ENCODE measurements at regions not wholly inside any gene's neighbourhood (a gene's known extent, or its start where the extent isn't known, plus 50 kb on each side); places are given as distances from the start of the nearest gene placed in this dataset.
"Not testable (repeated sequence)": the region's sequence is repeated elsewhere in the genome, so short reads cannot be mapped to it uniquely, and the experiment has no call there.

- Histone ChIP-seq H3K9me3 (ENCODE audit: control insufficient read depth, insufficient read depth, low read length) (no peaks in the 10 kb centered on the region), H3K9ac (ENCODE audit: low read depth, low read length) (no peak overlapping the region), H3K36me3 (ENCODE audit: insufficient read depth, low read length) (no peaks in the 10 kb centered on the region), H3K4me1 (ENCODE audit: insufficient read depth, low read length) (no peaks in the 10 kb centered on the region)
Observed at GRCh38 chr4:66574145-66574978, 904.1 kb upstream of the EPHA5 start.

- Histone ChIP-seq H3K9ac (ENCODE audit: low read depth, low read length) (no peak overlapping the region), H3K36me3 (ENCODE audit: insufficient read depth, low read length) (no peaks in the 10 kb centered on the region), H3K9me3 (ENCODE audit: control insufficient read depth, insufficient read depth, low read length) (no peaks in the 10 kb centered on the region), H3K4me1 (ENCODE audit: insufficient read depth, low read length) (no peaks in the 10 kb centered on the region)
Observed at GRCh38 chr4:66572949-66573348, 902.7 kb upstream of the EPHA5 start.

- Histone ChIP-seq H3K36me3 (ENCODE audit: insufficient read depth, low read length) (no peaks in the 10 kb centered on the region), H3K9ac (ENCODE audit: low read depth, low read length) (no peak overlapping the region)
Observed at GRCh38 chr4:66571145-66571695, 900.9 kb upstream of the EPHA5 start.

GRCh38 chr4:66569228-66569627, 898.9 kb upstream of the EPHA5 start:
- no peaks in the 10 kb centered on the region for H3K9me3 ChIP-seq (ENCODE audit: control insufficient read depth, insufficient read depth, low read length)
- H3K9ac ChIP-seq (ENCODE audit: low read depth, low read length): no peak overlapping the region
- H3K36me3 ChIP-seq (ENCODE audit: insufficient read depth, low read length): no peaks in the 10 kb centered on the region
- H3K4me1 ChIP-seq (ENCODE audit: insufficient read depth, low read length): no peaks in the 10 kb centered on the region; the same call in 1 of the 2 replicates

More at GRCh38 chr4:66571145-66571695, 900.9 kb upstream of the EPHA5 start:
- no peaks in the 10 kb centered on the region for H3K9me3 ChIP-seq (ENCODE audit: control insufficient read depth, insufficient read depth, low read length)
- no peaks in the 10 kb centered on the region for H3K4me1 ChIP-seq (ENCODE audit: insufficient read depth, low read length)

- H3K36me3 ChIP-seq (ENCODE audit: insufficient read depth, low read length): no peaks in the 10 kb centered on the region
- H3K9me3 ChIP-seq (ENCODE audit: control insufficient read depth, insufficient read depth, low read length): no peaks in the 10 kb centered on the region
- H3K4me1 ChIP-seq (ENCODE audit: insufficient read depth, low read length): no peaks in the 10 kb centered on the region; the same call in 1 of the 2 replicates
- H3K9ac ChIP-seq (ENCODE audit: low read depth, low read length): no peak overlapping the region
Observed at GRCh38 chr4:66568431-66568830, 898.1 kb upstream of the EPHA5 start.

GRCh38 chr4:66568001-66568400, 897.7 kb upstream of the EPHA5 start:
- Histone ChIP-seq H3K9me3 (ENCODE audit: control insufficient read depth, insufficient read depth, low read length) (no peaks in the 10 kb centered on the region), H3K4me1 (ENCODE audit: insufficient read depth, low read length) (no peaks in the 10 kb centered on the region; the same call in 1 of the 2 replicates), H3K9ac (ENCODE audit: low read depth, low read length) (no peak overlapping the region), H3K36me3 (ENCODE audit: insufficient read depth, low read length) (no peaks in the 10 kb centered on the region)

- Histone ChIP-seq H3K4me1 (ENCODE audit: insufficient read depth, low read length) (no peaks in the 10 kb centered on the region; the same call in 1 of the 2 replicates), H3K9me3 (ENCODE audit: control insufficient read depth, insufficient read depth, low read length) (no peaks in the 10 kb centered on the region), H3K9ac (ENCODE audit: low read depth, low read length) (no peak overlapping the region), H3K36me3 (ENCODE audit: insufficient read depth, low read length) (no peaks in the 10 kb centered on the region)
Observed at GRCh38 chr4:66567551-66567950, 897.3 kb upstream of the EPHA5 start.

- Histone ChIP-seq H3K36me3 (ENCODE audit: insufficient read depth, low read length) (no peaks in the 10 kb centered on the region), H3K9me3 (ENCODE audit: control insufficient read depth, insufficient read depth, low read length) (no peaks in the 10 kb centered on the region), H3K9ac (ENCODE audit: low read depth, low read length) (no peak overlapping the region), H3K4me1 (ENCODE audit: insufficient read depth, low read length) (no peaks in the 10 kb centered on the region; the same call in 1 of the 2 replicates)
Observed at GRCh38 chr4:66565801-66566200, 895.5 kb upstream of the EPHA5 start.

- no peaks in the 10 kb centered on the region for H3K9me3 ChIP-seq (ENCODE audit: control insufficient read depth, insufficient read depth, low read length)
- no peak overlapping the region for H3K9ac ChIP-seq (ENCODE audit: low read depth, low read length)
- H3K36me3 ChIP-seq (ENCODE audit: insufficient read depth, low read length): no peaks in the 10 kb centered on the region
- no peaks in the 10 kb centered on the region; the same call in 1 of the 2 replicates for H3K4me1 ChIP-seq (ENCODE audit: insufficient read depth, low read length)
Observed at GRCh38 chr4:66564901-66565651, 894.8 kb upstream of the EPHA5 start.

GRCh38 chr4:66562276-66562806, 892.1 kb upstream of the EPHA5 start:
- Histone ChIP-seq H3K36me3 (ENCODE audit: insufficient read depth, low read length) (no peaks in the 10 kb centered on the region), H3K4me1 (ENCODE audit: insufficient read depth, low read length) (peaks cover 9% of the 10 kb centered on the region), H3K9ac (ENCODE audit: low read depth, low read length) (no peak overlapping the region), H3K9me3 (ENCODE audit: control insufficient read depth, insufficient read depth, low read length) (no peaks in the 10 kb centered on the region)

GRCh38 chr4:66561465-66562053, 891.3 kb upstream of the EPHA5 start:
- H3K36me3 ChIP-seq (ENCODE audit: insufficient read depth, low read length); H3K4me1 ChIP-seq (ENCODE audit: insufficient read depth, low read length); H3K9ac ChIP-seq (ENCODE audit: low read depth, low read length); H3K9me3 ChIP-seq (ENCODE audit: control insufficient read depth, insufficient read depth, low read length): not testable (repeated sequence)

GRCh38 chr4:66558651-66559050, 888.4 kb upstream of the EPHA5 start:
- peaks cover 9% of the 10 kb centered on the region; the same call in 1 of the 2 replicates for H3K4me1 ChIP-seq (ENCODE audit: insufficient read depth, low read length)
- H3K36me3 ChIP-seq (ENCODE audit: insufficient read depth, low read length): no peaks in the 10 kb centered on the region
- H3K9ac ChIP-seq (ENCODE audit: low read depth, low read length): no peak overlapping the region
- no peaks in the 10 kb centered on the region for H3K9me3 ChIP-seq (ENCODE audit: control insufficient read depth, insufficient read depth, low read length)

GRCh38 chr4:66556651-66557278, 886.5 kb upstream of the EPHA5 start:
- no peaks in the 10 kb centered on the region; the same call in 1 of the 2 replicates for H3K9me3 ChIP-seq (ENCODE audit: control insufficient read depth, insufficient read depth, low read length)
- no peak overlapping the region for H3K9ac ChIP-seq (ENCODE audit: low read depth, low read length)
- peaks cover 9% of the 10 kb centered on the region; the same call in 1 of the 2 replicates for H3K4me1 ChIP-seq (ENCODE audit: insufficient read depth, low read length)
- no peaks in the 10 kb centered on the region for H3K36me3 ChIP-seq (ENCODE audit: insufficient read depth, low read length)

GRCh38 chr4:66555301-66555700, 885.0 kb upstream of the EPHA5 start:
- Histone ChIP-seq H3K36me3 (ENCODE audit: insufficient read depth, low read length) (no peaks in the 10 kb centered on the region), H3K9ac (ENCODE audit: low read depth, low read length) (no peak overlapping the region), H3K4me1 (ENCODE audit: insufficient read depth, low read length) (peaks cover 9% of the 10 kb centered on the region; the same call in 1 of the 2 replicates), H3K9me3 (ENCODE audit: control insufficient read depth, insufficient read depth, low read length) (no peaks in the 10 kb centered on the region; the same call in 1 of the 2 replicates)
